Caco-2 (cell line): ENCODE measurements at regions not wholly inside any gene's neighbourhood (a gene's known extent, or its start where the extent isn't known, plus 50 kb on each side); places are given as distances from the start of the nearest gene placed in this dataset.

ENCODE experiments used
- BruUV-seq: library from RNA; stranded (reverse); fragments of 400-500 nt; replicated peaks from 2 replicates; lab custom pipeline; 2021; lab: Mats Ljungman, UMichigan
- CTCF ChIA-PET: fragments of 300-600 bp; sonication (Branson Sonifier 250); formaldehyde crosslinking; loops from one replicate; lab custom pipeline; 2022; ENCODE audit warnings: antibody characterized with exemption; lab: Charles Lee
- POLR2A ChIA-PET: fragments of 300-600 bp; sonication (Branson Sonifier 250); formaldehyde crosslinking; loops from one replicate; lab custom pipeline; 2022; ENCODE audit warnings: antibody characterized with exemption; lab: Charles Lee
- DNase-seq, 2 experiments: peaks; one replicate each; pipeline versions ENCODE4 v3.0.0 to v3.0.0-alpha.2; 2020 to 2022
- H3K27me3 ChIP-seq: replicated peaks from 2 replicates; pipeline ENCODE4 v1.6.0; 2011; ENCODE audit warnings: low read length; ENCODE audit not compliant: control insufficient read depth, insufficient read depth
- H3K36me3 ChIP-seq: 2 replicates; pipeline ENCODE4 v1.5.1; 2011; ENCODE audit warnings: low read length; ENCODE audit not compliant: control insufficient read depth, insufficient read depth
- H3K4me1 ChIP-seq: fragments of 250-450 bp; sonication (Bioruptor Pico); 2 replicates; pipeline ENCODE4 v1.5.1; 2020; ENCODE audit warnings: mild to moderate bottlenecking
- H3K4me3 ChIP-seq: 2 replicates; pipeline ENCODE4 v1.5.1; 2011; ENCODE audit warnings: low read depth, mild to moderate bottlenecking, control low read depth, low read length
- H3K9me3 ChIP-seq: fragments of 250-450 bp; sonication (Bioruptor Pico); 2 replicates; pipeline ENCODE4 v1.5.1; 2020; ENCODE audit warnings: mild to moderate bottlenecking, moderate library complexity
- H3K27ac Mint-ChIP-seq: one replicate; pipeline ENCODE4 v1.8.0; 2022; ENCODE audit warnings: mixed read lengths; ENCODE audit not compliant: unreplicated experiment
- H3K27me3 Mint-ChIP-seq: one replicate; pipeline ENCODE4 v1.8.0; 2022; ENCODE audit warnings: mixed read lengths; ENCODE audit not compliant: insufficient read depth, unreplicated experiment
- H3K36me3 Mint-ChIP-seq: one replicate; pipeline ENCODE4 v1.8.0; 2022; ENCODE audit warnings: mild to moderate bottlenecking, mixed read lengths; ENCODE audit not compliant: insufficient read depth, unreplicated experiment
- H3K4me1 Mint-ChIP-seq: one replicate; pipeline ENCODE4 v1.8.0; 2022; ENCODE audit warnings: low read depth, mixed read lengths; ENCODE audit not compliant: unreplicated experiment
- H3K4me3 Mint-ChIP-seq: one replicate; pipeline ENCODE4 v1.8.0; 2022; ENCODE audit warnings: mild to moderate bottlenecking, moderate library complexity, mixed read lengths; ENCODE audit not compliant: unreplicated experiment
- H3K9me3 Mint-ChIP-seq: one replicate; pipeline ENCODE4 v1.8.0; 2022; ENCODE audit warnings: mixed read lengths; ENCODE audit not compliant: unreplicated experiment
- intact Hi-C: fragments of 100-400 bp; cut with micrococcal nuclease; formaldehyde crosslinking; loops from one replicate; pipeline ENCODE4 v1.10.0; 2022; ENCODE audit not compliant: unreplicated experiment
- TF ChIP-seq, protein P1 (sequence below), 2 experiments: fragments of 200-600 bp in 1 of 2; IDR thresholded peaks; 1 replicate in 1 of 2; 2 replicates in 1 of 2; pipeline versions ENCODE4 v1.5.1 to v1.8.0; 2011 to 2022; ENCODE audit warnings: antibody characterized with exemption in 1 of 2, control low read depth in 1 of 2, inconsistent platforms in 1 of 2, low read depth in 1 of 2, low read length in 1 of 2, mild to moderate bottlenecking in 1 of 2, moderate library complexity in 1 of 2; ENCODE audit not compliant: insufficient read depth in 1 of 2, severe bottlenecking in 1 of 2, unreplicated experiment in 1 of 2

DNA sequence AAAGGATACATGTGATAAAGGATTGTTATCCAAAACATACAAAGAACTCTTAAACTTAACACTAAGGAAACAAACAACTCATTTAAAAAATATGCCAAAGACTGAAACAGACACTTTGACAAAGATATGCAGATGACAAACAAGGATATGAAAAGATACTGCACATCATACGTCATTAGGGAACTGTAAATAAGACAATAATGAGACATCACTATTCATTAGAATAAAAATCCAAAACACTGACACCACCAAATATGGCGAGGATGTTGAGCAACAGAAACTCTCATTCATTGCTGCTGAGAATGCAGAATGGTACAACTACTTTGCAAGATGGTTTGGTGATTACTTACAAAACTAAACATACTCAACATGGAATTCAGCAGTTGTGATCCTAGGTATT, 156.5 kb upstream of the FOXA2 start:
- H3K27me3 Mint-ChIP-seq: no peaks in the 10 kb centered on the region
- Histone ChIP-seq H3K27me3 (no peaks in the 10 kb centered on the region), H3K4me1 (no peaks in the 10 kb centered on the region), H3K36me3 (no peaks in the 10 kb centered on the region), H3K9me3 (0 out of 2 replicates have a peak, but pooled peaks cover 4% of the 10 kb centered on the region), H3K4me3 (no peak overlapping the region)
- ChIA-PET CTCF (no interaction called here), POLR2A (no interaction called here)
- H3K4me1 Mint-ChIP-seq: no peaks in the 10 kb centered on the region
- H3K27ac Mint-ChIP-seq: no peak overlapping the region
- H3K9me3 Mint-ChIP-seq: peaks cover 14% of the 10 kb centered on the region
- no TSS peak for BruUV-seq
- no peak for DNase-seq
- intact Hi-C loops: no loop called here
- TF ChIP-seq, protein P1, sequence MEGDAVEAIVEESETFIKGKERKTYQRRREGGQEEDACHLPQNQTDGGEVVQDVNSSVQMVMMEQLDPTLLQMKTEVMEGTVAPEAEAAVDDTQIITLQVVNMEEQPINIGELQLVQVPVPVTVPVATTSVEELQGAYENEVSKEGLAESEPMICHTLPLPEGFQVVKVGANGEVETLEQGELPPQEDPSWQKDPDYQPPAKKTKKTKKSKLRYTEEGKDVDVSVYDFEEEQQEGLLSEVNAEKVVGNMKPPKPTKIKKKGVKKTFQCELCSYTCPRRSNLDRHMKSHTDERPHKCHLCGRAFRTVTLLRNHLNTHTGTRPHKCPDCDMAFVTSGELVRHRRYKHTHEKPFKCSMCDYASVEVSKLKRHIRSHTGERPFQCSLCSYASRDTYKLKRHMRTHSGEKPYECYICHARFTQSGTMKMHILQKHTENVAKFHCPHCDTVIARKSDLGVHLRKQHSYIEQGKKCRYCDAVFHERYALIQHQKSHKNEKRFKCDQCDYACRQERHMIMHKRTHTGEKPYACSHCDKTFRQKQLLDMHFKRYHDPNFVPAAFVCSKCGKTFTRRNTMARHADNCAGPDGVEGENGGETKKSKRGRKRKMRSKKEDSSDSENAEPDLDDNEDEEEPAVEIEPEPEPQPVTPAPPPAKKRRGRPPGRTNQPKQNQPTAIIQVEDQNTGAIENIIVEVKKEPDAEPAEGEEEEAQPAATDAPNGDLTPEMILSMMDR (IDR thresholded peaks at IDR 0.05; ENCODE audit: insufficient read depth in 1 of 2, low read depth in 1 of 2, low read length in 1 of 2, severe bottlenecking in 1 of 2, unreplicated experiment in 1 of 2): no peak
- no peak overlapping the region for H3K4me3 Mint-ChIP-seq
- H3K36me3 Mint-ChIP-seq: peaks cover 3% of the 10 kb centered on the region

GRCh38 chr20:22744341-22745193, 160.2 kb upstream of the FOXA2 start:
- CTCF ChIA-PET: no interaction called here

GRCh38 chr20:22745194-22745500, 160.8 kb upstream of the FOXA2 start:
- Histone ChIP-seq H3K9me3 (0 out of 2 replicates have a peak, but pooled peaks cover 4% of the 10 kb centered on the region), H3K4me1 (no peaks in the 10 kb centered on the region), H3K36me3 (no peaks in the 10 kb centered on the region), H3K27me3 (no peaks in the 10 kb centered on the region), H3K4me3 (no peak overlapping the region)
- H3K27me3 Mint-ChIP-seq: no peaks in the 10 kb centered on the region
- H3K36me3 Mint-ChIP-seq: no peaks in the 10 kb centered on the region
- H3K27ac Mint-ChIP-seq: no peak overlapping the region
- H3K4me1 Mint-ChIP-seq: no peaks in the 10 kb centered on the region
- TF ChIP-seq, protein P1 (IDR thresholded peaks at IDR 0.05; ENCODE audit: insufficient read depth in 1 of 2, low read depth in 1 of 2, low read length in 1 of 2, severe bottlenecking in 1 of 2, unreplicated experiment in 1 of 2): no peak
- no peak overlapping the region for H3K4me3 Mint-ChIP-seq
- BruUV-seq: no TSS peak
- H3K9me3 Mint-ChIP-seq: no peaks in the 10 kb centered on the region
- intact Hi-C loops: no loop called here
- POLR2A ChIA-PET: no interaction called here
- DNase-seq: no peak
- CTCF ChIA-PET: no interaction called here

More at GRCh38 chr20:22744341-22745193, 160.2 kb upstream of the FOXA2 start:
- TF ChIP-seq, protein P1 (IDR thresholded peaks at IDR 0.05; ENCODE audit: insufficient read depth in 1 of 2, low read depth in 1 of 2, low read length in 1 of 2, severe bottlenecking in 1 of 2, unreplicated experiment in 1 of 2): no peak
- Histone ChIP-seq H3K27me3 (no peaks in the 10 kb centered on the region), H3K4me3 (no peak overlapping the region), H3K9me3 (0 out of 2 replicates have a peak, but pooled peaks cover 4% of the 10 kb centered on the region), H3K4me1 (no peaks in the 10 kb centered on the region), H3K36me3 (no peaks in the 10 kb centered on the region)
- BruUV-seq: no TSS peak
- H3K27ac Mint-ChIP-seq: no peak overlapping the region
- no peaks in the 10 kb centered on the region for H3K36me3 Mint-ChIP-seq
- intact Hi-C loops: no loop called here
- DNase-seq: no peak
- H3K4me1 Mint-ChIP-seq: no peaks in the 10 kb centered on the region
- H3K4me3 Mint-ChIP-seq: no peak overlapping the region
- H3K9me3 Mint-ChIP-seq: no peaks in the 10 kb centered on the region
- POLR2A ChIA-PET: no interaction called here
- H3K27me3 Mint-ChIP-seq: no peaks in the 10 kb centered on the region
